Neutrophil (primary cell): ENCODE measurements at regions not wholly inside any gene's neighbourhood (a gene's known extent, or its start where the extent isn't known, plus 50 kb on each side); places are given as distances from the start of the nearest gene placed in this dataset.

Source experiments
- H3K27ac ChIP-seq: fragments of 200-600 bp; sonication (generic); 2 replicates; pipeline ENCODE4 v1.5.1; 2016; ENCODE audit warnings: mild to moderate bottlenecking, moderate library complexity
- H3K27me3 ChIP-seq: fragments of 200-600 bp; sonication (generic); 2 replicates; pipeline ENCODE4 v1.6.0; 2016; ENCODE audit warnings: mild to moderate bottlenecking
- H3K36me3 ChIP-seq: fragments of 200-600 bp; sonication (generic); 2 replicates; pipeline ENCODE4 v1.5.1; 2017
- H3K4me1 ChIP-seq, 2 experiments: fragments of 200-600 bp in 1 of 2; sonication (generic) in 1 of 2; 1 replicate in 1 of 2; 2 replicates in 1 of 2; pipeline versions ENCODE4 v1.5.1 to v1.6.1; 2013 to 2016; ENCODE audit warnings: low read depth in 1 of 2, low read length in 1 of 2, mild to moderate bottlenecking in 1 of 2, moderate library complexity in 1 of 2; ENCODE audit not compliant: control insufficient read depth in 1 of 2, insufficient read depth in 1 of 2
- H3K4me3 ChIP-seq, 2 experiments: fragments of 200-600 bp in 1 of 2; sonication (generic) in 1 of 2; 1 replicate in 1 of 2; 2 replicates in 1 of 2; pipeline ENCODE4 v1.5.1; 2013 to 2016; ENCODE audit warnings: low read depth in 1 of 2, low read length in 1 of 2, mild to moderate bottlenecking in 1 of 2, moderate library complexity in 1 of 2
- H3K9me3 ChIP-seq: fragments of 200-600 bp; sonication (generic); 2 replicates; pipeline ENCODE4 v1.5.1; 2016
- TF ChIP-seq, protein P1 (sequence below): fragments of 200-600 bp; sonication (generic); IDR thresholded peaks from 2 replicates; pipeline ENCODE4 v1.5.1; 2016; ENCODE audit warnings: antibody characterized with exemption

DNA sequence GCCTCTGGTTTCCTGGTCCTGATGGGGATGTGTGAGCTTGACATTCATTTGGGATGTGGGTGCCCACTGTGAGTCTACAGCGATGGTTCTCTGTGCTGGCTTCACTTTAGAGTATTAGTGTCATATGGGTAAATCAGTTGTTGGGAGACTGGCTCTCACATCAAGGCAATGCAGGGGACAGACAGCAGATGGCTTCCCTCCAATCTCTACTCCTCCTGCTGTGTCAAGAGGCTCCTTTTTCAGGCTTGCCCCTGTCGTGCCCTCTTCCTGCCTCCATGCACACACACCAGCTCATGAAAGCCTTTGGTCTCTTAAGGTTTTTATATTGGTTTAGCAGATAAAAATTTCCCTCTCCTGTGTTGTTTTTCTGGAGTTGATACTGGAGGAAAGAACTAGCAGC is 315.6 kb downstream of the RDH14 start:
- no peaks in the 10 kb centered on the region for H3K27me3 ChIP-seq
- no peaks in the 10 kb centered on the region for H3K36me3 ChIP-seq
- H3K4me1 ChIP-seq = no peaks in the 10 kb centered on the region
- no peaks in the 10 kb centered on the region for H3K9me3 ChIP-seq
- no peak overlapping the region for H3K4me3 ChIP-seq
- TF ChIP-seq, protein P1, sequence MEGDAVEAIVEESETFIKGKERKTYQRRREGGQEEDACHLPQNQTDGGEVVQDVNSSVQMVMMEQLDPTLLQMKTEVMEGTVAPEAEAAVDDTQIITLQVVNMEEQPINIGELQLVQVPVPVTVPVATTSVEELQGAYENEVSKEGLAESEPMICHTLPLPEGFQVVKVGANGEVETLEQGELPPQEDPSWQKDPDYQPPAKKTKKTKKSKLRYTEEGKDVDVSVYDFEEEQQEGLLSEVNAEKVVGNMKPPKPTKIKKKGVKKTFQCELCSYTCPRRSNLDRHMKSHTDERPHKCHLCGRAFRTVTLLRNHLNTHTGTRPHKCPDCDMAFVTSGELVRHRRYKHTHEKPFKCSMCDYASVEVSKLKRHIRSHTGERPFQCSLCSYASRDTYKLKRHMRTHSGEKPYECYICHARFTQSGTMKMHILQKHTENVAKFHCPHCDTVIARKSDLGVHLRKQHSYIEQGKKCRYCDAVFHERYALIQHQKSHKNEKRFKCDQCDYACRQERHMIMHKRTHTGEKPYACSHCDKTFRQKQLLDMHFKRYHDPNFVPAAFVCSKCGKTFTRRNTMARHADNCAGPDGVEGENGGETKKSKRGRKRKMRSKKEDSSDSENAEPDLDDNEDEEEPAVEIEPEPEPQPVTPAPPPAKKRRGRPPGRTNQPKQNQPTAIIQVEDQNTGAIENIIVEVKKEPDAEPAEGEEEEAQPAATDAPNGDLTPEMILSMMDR = no peak
- no peak overlapping the region for H3K27ac ChIP-seq

DNA sequence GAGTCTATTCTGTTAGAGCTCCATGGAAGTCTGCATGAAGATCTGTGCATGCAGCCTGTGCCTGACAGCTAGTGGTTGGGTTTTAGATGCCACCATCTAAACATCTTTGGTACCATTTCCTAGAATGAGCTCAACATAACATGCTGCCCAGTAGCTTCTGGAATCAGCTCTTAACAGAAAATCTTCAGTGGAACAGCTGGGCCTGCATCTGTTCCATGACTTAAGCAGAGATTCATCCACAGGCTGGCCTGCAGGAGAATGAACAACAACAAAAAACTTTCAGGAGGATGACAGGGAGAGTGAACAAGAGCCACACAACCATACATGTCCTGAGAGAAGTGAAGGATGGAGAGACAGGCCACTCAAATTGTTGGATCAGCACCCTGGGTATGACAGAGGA is 316.6 kb downstream of the RDH14 start:
- Histone ChIP-seq H3K4me3 (no peak overlapping the region), H3K27me3 (no peaks in the 10 kb centered on the region), H3K27ac (no peak overlapping the region), H3K9me3 (no peaks in the 10 kb centered on the region), H3K4me1 (no peaks in the 10 kb centered on the region), H3K36me3 (no peaks in the 10 kb centered on the region)
- TF ChIP-seq, protein P1 = no peak

DNA sequence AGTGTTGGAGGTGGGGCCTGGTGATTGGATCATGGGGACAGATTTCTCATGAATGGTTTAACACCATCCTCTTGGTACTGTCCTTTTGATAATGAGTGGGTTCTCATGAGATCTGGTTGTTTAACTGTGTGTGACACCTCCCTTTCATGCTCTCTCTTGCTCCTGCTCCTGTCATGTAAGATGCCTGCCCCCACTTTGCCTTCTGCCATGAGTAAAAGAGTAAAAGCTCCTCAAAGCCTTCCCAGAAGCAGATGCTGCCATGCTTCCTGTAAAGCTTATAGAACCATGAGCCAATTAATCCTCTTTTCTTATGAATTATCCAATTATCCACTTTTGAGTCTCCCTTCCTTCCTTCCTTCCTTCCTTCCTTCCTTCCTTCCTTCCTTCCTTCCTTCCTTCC is 317.7 kb downstream of the RDH14 start:
- H3K9me3 ChIP-seq = no peaks in the 10 kb centered on the region
- no peaks in the 10 kb centered on the region for H3K4me1 ChIP-seq
- TF ChIP-seq, protein P1 = no peak
- H3K27ac ChIP-seq = no peak overlapping the region
- H3K4me3 ChIP-seq = no peak overlapping the region
- H3K36me3 ChIP-seq = no peaks in the 10 kb centered on the region
- no peaks in the 10 kb centered on the region for H3K27me3 ChIP-seq

DNA sequence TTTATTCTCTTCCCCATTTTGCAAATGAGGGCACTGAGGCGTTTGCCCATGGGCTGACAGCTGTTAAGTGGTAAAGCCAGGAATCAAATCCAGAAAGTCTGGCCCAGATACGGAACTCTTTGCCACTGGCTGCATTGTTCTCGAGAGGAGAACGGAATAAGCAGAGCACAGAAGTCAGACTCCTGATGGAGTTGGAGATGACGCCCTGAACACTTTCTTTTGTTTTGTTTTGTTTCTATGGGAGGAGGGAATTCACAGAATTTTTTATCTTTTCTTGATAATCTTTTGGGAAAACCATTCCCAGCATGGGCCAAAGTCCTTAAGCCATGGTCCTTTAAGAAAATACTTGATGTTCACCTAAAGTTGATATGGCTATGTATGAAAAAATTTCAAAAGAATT is 322.2 kb downstream of the RDH14 start:
- H3K4me1 ChIP-seq = no peaks in the 10 kb centered on the region
- H3K4me3 ChIP-seq = no peak overlapping the region
- TF ChIP-seq, protein P1 = no peak
- no peaks in the 10 kb centered on the region for H3K27me3 ChIP-seq
- no peaks in the 10 kb centered on the region for H3K9me3 ChIP-seq
- no peak overlapping the region for H3K27ac ChIP-seq
- no peaks in the 10 kb centered on the region for H3K36me3 ChIP-seq

DNA sequence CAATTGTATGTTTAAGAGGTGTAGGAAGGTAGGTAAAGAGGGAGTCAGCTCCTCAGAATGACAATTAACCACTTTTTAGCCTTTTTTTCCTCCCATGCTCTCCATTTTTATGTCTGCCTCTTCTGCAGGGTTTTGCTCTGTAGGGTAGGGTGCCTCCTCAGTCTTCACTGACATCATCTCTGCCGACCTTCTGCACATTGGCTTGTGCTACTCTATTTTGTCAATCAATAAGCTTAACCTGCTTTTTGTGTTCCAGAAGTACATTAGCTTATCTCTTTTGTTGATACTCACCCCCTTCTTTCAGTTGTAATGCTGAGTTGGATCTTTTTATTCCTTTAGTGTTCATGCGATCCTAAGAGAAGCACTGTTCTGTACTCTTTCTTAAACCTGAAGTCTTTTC is 323.2 kb downstream of the RDH14 start:
- no peaks in the 10 kb centered on the region for H3K9me3 ChIP-seq
- no peak overlapping the region for H3K4me3 ChIP-seq
- H3K27me3 ChIP-seq = no peaks in the 10 kb centered on the region
- H3K27ac ChIP-seq = no peak overlapping the region
- H3K36me3 ChIP-seq = no peaks in the 10 kb centered on the region
- no peaks in the 10 kb centered on the region for H3K4me1 ChIP-seq
- TF ChIP-seq, protein P1 = no peak
